ENCODE measurements at regions not wholly inside any gene's neighbourhood (a gene's known extent, or its start where the extent isn't known, plus 50 kb on each side); places are given as distances from the start of the nearest gene placed in this dataset.

- no peaks in the 10 kb centered on the region for H3K27me3 ChIP-seq (ENCODE audit: insufficient read depth, poor library complexity, severe bottlenecking)
- DNase-seq (ENCODE audit: low spot score) (no peak), ATAC-seq (ENCODE audit: low read depth) (no peak)
- no peaks in the 10 kb centered on the region for H3K9me3 ChIP-seq (ENCODE audit: severe bottlenecking)
- H3K4me1 ChIP-seq (ENCODE audit: insufficient read depth, poor library complexity, severe bottlenecking): no peaks in the 10 kb centered on the region
- no peaks in the 10 kb centered on the region for H3K36me3 ChIP-seq (ENCODE audit: low read depth)
- no peak overlapping the region for H3K27ac ChIP-seq (ENCODE audit: poor library complexity, severe bottlenecking)
- H3K4me3 ChIP-seq (ENCODE audit: severe bottlenecking): no peak overlapping the region
- no peak for TF ChIP-seq CTCF (IDR thresholded peaks at IDR 0.05; ENCODE audit: poor library complexity, severe bottlenecking)
Measured at GRCh38 chr4:24741910-24742309, 53.5 kb upstream of the SOD3 start.

- Histone ChIP-seq H3K4me1 (ENCODE audit: insufficient read depth, poor library complexity, severe bottlenecking) (no peaks in the 10 kb centered on the region), H3K36me3 (ENCODE audit: low read depth) (no peaks in the 10 kb centered on the region), H3K27me3 (ENCODE audit: insufficient read depth, poor library complexity, severe bottlenecking) (no peaks in the 10 kb centered on the region), H3K4me3 (ENCODE audit: severe bottlenecking) (no peak overlapping the region), H3K27ac (ENCODE audit: poor library complexity, severe bottlenecking) (no peak overlapping the region), H3K9me3 (ENCODE audit: severe bottlenecking) (no peaks in the 10 kb centered on the region)
- ATAC-seq (ENCODE audit: low read depth) (no peak), DNase-seq (ENCODE audit: low spot score) (no peak)
- no peak for TF ChIP-seq CTCF (IDR thresholded peaks at IDR 0.05; ENCODE audit: poor library complexity, severe bottlenecking)
Measured at GRCh38 chr4:24742335-24742734, 53.0 kb upstream of the SOD3 start.

GRCh38 chr4:24742773-24743172 lies 52.6 kb upstream of the SOD3 start:
- no peak overlapping the region for H3K4me3 ChIP-seq (ENCODE audit: severe bottlenecking)
- no peak overlapping the region for H3K27ac ChIP-seq (ENCODE audit: poor library complexity, severe bottlenecking)
- DNase-seq (ENCODE audit: low spot score): no peak
- no peaks in the 10 kb centered on the region for H3K9me3 ChIP-seq (ENCODE audit: severe bottlenecking)
- no peak for TF ChIP-seq CTCF (IDR thresholded peaks at IDR 0.05; ENCODE audit: poor library complexity, severe bottlenecking)
- H3K4me1 ChIP-seq (ENCODE audit: insufficient read depth, poor library complexity, severe bottlenecking): no peaks in the 10 kb centered on the region
- ATAC-seq (ENCODE audit: low read depth): no peak
- no peaks in the 10 kb centered on the region for H3K36me3 ChIP-seq (ENCODE audit: low read depth)
- H3K27me3 ChIP-seq (ENCODE audit: insufficient read depth, poor library complexity, severe bottlenecking): no peaks in the 10 kb centered on the region

GRCh38 chr4:24743206-24743605 lies 52.2 kb upstream of the SOD3 start:
- DNase-seq (ENCODE audit: low spot score) (no peak), ATAC-seq (ENCODE audit: low read depth) (no peak)
- Histone ChIP-seq H3K4me1 (ENCODE audit: insufficient read depth, poor library complexity, severe bottlenecking) (no peaks in the 10 kb centered on the region), H3K9me3 (ENCODE audit: severe bottlenecking) (no peaks in the 10 kb centered on the region), H3K27ac (ENCODE audit: poor library complexity, severe bottlenecking) (no peak overlapping the region), H3K4me3 (ENCODE audit: severe bottlenecking) (no peak overlapping the region), H3K27me3 (ENCODE audit: insufficient read depth, poor library complexity, severe bottlenecking) (no peaks in the 10 kb centered on the region), H3K36me3 (ENCODE audit: low read depth) (no peaks in the 10 kb centered on the region)
- no peak for TF ChIP-seq CTCF (IDR thresholded peaks at IDR 0.05; ENCODE audit: poor library complexity, severe bottlenecking)

GRCh38 chr4:24743927-24744326 lies 51.4 kb upstream of the SOD3 start:
- ATAC-seq (ENCODE audit: low read depth): no peak
- no peak for DNase-seq (ENCODE audit: low spot score)
- no peak for TF ChIP-seq CTCF (IDR thresholded peaks at IDR 0.05; ENCODE audit: poor library complexity, severe bottlenecking)

More at GRCh38 chr4:24743927-24744326, 51.4 kb upstream of the SOD3 start:
- Histone ChIP-seq H3K4me1 (ENCODE audit: insufficient read depth, poor library complexity, severe bottlenecking) (no peaks in the 10 kb centered on the region), H3K27me3 (ENCODE audit: insufficient read depth, poor library complexity, severe bottlenecking) (no peaks in the 10 kb centered on the region), H3K4me3 (ENCODE audit: severe bottlenecking) (no peak overlapping the region), H3K36me3 (ENCODE audit: low read depth) (no peaks in the 10 kb centered on the region), H3K27ac (ENCODE audit: poor library complexity, severe bottlenecking) (no peak overlapping the region), H3K9me3 (ENCODE audit: severe bottlenecking) (no peaks in the 10 kb centered on the region)
